ENCODE measurements at regions not wholly inside any gene's neighbourhood (a gene's known extent, or its start where the extent isn't known, plus 50 kb on each side); places are given as distances from the start of the nearest gene placed in this dataset.

DNA sequence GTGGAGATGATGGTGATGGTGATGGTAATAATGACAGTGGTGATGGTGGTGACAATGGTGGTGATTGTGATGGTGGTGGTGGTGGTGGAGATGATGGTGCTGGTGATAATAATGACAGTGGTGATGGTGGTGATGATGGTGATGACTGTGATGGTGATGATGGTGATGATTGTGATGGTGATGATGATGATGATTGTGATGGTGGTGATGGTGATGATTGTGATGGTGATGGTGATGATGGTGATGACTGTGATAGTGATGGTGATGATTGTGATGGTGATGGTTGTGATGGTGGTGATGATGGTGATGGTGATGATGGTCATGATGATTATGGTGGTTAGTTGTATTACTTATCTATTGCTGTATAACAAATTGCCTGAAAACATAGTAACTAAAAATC, 108.9 kb upstream of the NKX1-1 start:
- DNase-seq (ENCODE audit: low read depth in 1 of 2, low spot score in 1 of 2), result no peak
- Histone ChIP-seq H3K4me2 (no peak overlapping the region), H3K9me3 (no peaks in the 10 kb centered on the region), H3K4me3 (no peak overlapping the region), H3K4me1 (no peaks in the 10 kb centered on the region), H3K27ac (no peak overlapping the region)
- no peak for ATAC-seq
- FAIRE-seq, result no peak
- TF ChIP-seq HEYL (CRISPR knock-in tag; IDR thresholded peaks at IDR 0.05) (no peak), JUNB (IDR thresholded peaks at IDR 0.05) (no peak), MAZ (IDR thresholded peaks at IDR 0.05; ENCODE audit: borderline replicate concordance, low read depth, low read length) (no peak), NR3C1 (IDR thresholded peaks at IDR 0.05) (no peak), BHLHE40 (IDR thresholded peaks at IDR 0.05; ENCODE audit: low read depth, low read length) (no peak), ZC3H11A (IDR thresholded peaks at IDR 0.05) (no peak), PHF8 (IDR thresholded peaks at IDR 0.05; ENCODE audit: borderline replicate concordance, low read depth) (no peak), CBX8 (IDR thresholded peaks at IDR 0.05) (no peak), KDM1A (IDR thresholded peaks at IDR 0.05; ENCODE audit: low read depth) (no peak)
- TF ChIP-seq, protein P1, sequence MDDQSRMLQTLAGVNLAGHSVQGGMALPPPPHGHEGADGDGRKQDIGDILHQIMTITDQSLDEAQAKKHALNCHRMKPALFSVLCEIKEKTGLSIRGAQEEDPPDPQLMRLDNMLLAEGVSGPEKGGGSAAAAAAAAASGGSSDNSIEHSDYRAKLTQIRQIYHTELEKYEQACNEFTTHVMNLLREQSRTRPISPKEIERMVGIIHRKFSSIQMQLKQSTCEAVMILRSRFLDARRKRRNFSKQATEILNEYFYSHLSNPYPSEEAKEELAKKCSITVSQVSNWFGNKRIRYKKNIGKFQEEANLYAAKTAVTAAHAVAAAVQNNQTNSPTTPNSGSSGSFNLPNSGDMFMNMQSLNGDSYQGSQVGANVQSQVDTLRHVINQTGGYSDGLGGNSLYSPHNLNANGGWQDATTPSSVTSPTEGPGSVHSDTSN (IDR thresholded peaks at IDR 0.05), result no peak
- TF ChIP-seq, protein P2, sequence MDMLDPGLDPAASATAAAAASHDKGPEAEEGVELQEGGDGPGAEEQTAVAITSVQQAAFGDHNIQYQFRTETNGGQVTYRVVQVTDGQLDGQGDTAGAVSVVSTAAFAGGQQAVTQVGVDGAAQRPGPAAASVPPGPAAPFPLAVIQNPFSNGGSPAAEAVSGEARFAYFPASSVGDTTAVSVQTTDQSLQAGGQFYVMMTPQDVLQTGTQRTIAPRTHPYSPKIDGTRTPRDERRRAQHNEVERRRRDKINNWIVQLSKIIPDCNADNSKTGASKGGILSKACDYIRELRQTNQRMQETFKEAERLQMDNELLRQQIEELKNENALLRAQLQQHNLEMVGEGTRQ (IDR thresholded peaks at IDR 0.05), result no peak
- ChIA-PET POLR2A (no interaction called here), CTCF (no interaction called here)

DNA sequence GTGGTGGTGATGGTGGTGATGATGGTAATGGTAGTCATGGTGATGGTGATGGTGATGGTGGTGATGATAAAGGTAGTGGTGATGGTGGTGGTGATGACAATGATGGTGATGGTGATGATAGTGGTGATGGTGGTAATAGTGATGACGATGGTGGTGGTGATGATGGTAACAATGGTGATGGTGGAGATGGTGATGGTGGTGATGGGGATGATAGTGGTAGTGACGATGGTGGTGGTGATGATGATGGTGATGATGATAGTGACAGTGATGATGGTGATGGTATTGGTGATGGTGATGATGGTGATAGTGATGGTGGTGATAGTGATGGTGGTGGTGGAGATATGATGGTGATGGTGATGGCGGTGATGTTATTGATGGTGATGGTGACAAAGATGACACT, 108.4 kb upstream of the NKX1-1 start:
- ATAC-seq (no peak), FAIRE-seq (no peak), DNase-seq (ENCODE audit: low read depth in 1 of 2, low spot score in 1 of 2) (no peak)
- no peak overlapping the region for H3K4me3 ChIP-seq
- no peak overlapping the region for H3K4me2 ChIP-seq
- CTCF ChIA-PET, result no interaction called here
- POLR2A ChIA-PET, result no interaction called here
- H3K9me3 ChIP-seq, result no peaks in the 10 kb centered on the region
- no peak overlapping the region for H3K27ac ChIP-seq
- TF ChIP-seq MAZ (IDR thresholded peaks at IDR 0.05; ENCODE audit: borderline replicate concordance, low read depth, low read length), result no peak
- TF ChIP-seq, protein P3, sequence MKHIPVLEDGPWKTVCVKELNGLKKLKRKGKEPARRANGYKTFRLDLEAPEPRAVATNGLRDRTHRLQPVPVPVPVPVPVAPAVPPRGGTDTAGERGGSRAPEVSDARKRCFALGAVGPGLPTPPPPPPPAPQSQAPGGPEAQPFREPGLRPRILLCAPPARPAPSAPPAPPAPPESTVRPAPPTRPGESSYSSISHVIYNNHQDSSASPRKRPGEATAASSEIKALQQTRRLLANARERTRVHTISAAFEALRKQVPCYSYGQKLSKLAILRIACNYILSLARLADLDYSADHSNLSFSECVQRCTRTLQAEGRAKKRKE (CRISPR knock-in tag; IDR thresholded peaks at IDR 0.05; ENCODE audit: low read depth), result no peak
- no peak for TF ChIP-seq HDAC2 (IDR thresholded peaks at IDR 0.05)
- TF ChIP-seq, protein P4, sequence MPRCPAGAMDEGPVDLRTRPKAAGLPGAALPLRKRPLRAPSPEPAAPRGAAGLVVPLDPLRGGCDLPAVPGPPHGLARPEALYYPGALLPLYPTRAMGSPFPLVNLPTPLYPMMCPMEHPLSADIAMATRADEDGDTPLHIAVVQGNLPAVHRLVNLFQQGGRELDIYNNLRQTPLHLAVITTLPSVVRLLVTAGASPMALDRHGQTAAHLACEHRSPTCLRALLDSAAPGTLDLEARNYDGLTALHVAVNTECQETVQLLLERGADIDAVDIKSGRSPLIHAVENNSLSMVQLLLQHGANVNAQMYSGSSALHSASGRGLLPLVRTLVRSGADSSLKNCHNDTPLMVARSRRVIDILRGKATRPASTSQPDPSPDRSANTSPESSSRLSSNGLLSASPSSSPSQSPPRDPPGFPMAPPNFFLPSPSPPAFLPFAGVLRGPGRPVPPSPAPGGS (IDR thresholded peaks at IDR 0.05), result no peak
- no peak for TF ChIP-seq FOXS1 (CRISPR knock-in tag; IDR thresholded peaks at IDR 0.05)
- TF ChIP-seq, protein P5, sequence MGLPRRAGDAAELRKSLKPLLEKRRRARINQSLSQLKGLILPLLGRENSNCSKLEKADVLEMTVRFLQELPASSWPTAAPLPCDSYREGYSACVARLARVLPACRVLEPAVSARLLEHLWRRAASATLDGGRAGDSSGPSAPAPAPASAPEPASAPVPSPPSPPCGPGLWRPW (IDR thresholded peaks at IDR 0.05), result no peak
- WGBS (ENCODE audit: missing lambda C conversion rate), result 62% methylated on average over 3 of the region's 3 CpGs
- no peaks in the 10 kb centered on the region for H3K4me1 ChIP-seq

DNA sequence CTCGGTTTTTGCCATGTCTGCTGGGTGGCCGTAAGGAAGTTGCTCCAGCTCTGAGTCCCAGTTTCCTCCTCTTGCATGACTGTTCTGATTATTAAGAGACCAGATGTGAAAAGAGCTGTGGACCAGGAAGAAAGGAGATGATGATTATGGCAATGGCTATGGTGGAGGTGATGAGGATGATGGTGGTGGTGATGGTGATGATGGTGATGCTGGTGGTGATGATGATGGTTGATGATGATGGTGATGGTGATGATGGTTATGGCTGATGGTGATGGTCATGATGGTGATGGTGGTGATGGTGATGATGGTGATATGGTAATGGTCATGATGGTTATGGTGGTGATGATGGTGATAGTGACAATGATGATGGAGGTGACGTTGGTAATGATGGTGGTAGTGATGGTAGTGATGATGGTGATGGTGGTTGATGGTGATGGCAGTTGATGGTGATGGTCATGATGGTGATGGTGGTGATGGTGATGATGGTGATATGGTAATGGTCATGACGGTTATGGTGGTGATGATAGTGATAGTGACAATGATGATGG, 107.8 kb upstream of the NKX1-1 start:
- H3K27ac ChIP-seq, result no peak overlapping the region; a peak in 1 of 6 replicates

More for the DNA sequence above, 107.8 kb upstream of the NKX1-1 start:
- POLR2A ChIA-PET, result no interaction called here
- no peak for TF ChIP-seq EP300 (IDR thresholded peaks at IDR 0.05)
- TF ChIP-seq TP53 (CRISPR knock-in tag; IDR thresholded peaks at IDR 0.05), result no peak
- TF ChIP-seq SMC3 (IDR thresholded peaks at IDR 0.05), result no peak
- no peak for TF ChIP-seq RCOR1 (IDR thresholded peaks at IDR 0.05; ENCODE audit: low read depth, low read length)
- TF ChIP-seq, protein P5 (IDR thresholded peaks at IDR 0.05), result no peak
- no peak for TF ChIP-seq CBX2 (IDR thresholded peaks at IDR 0.05; ENCODE audit: borderline replicate concordance, low read depth)
- Histone ChIP-seq H3K9me3 (no peaks in the 10 kb centered on the region), H3K4me3 (no peak overlapping the region), H3K4me1 (no peaks in the 10 kb centered on the region), H3K4me2 (no peak overlapping the region)
- ATAC-seq (no peak), DNase-seq (ENCODE audit: low read depth in 1 of 2, low spot score in 1 of 2) (no peak), FAIRE-seq (peak; percentile 32)
- CTCF ChIA-PET, result interaction anchor here (0.7 to 2.0 kb wide), 15 partner anchors 11 to 189 kb away, joined by 3 to 20 read pairs (median 4); no protein-coding TSS in a partner anchor
- WGBS (ENCODE audit: missing lambda C conversion rate), result 96% methylated on average over 4 of the region's 4 CpGs

Measured in A549 (cell line).